SK-N-MC (cell line): ENCODE measurements at regions not wholly inside any gene's neighbourhood (a gene's known extent, or its start where the extent isn't known, plus 50 kb on each side); places are given as distances from the start of the nearest gene placed in this dataset.

Experiments used
- DNase-seq: peaks from one replicate; pipeline ENCODE4 v3.0.0-alpha.2; 2011; ENCODE audit warnings: low read depth, low spot score
- H3K27ac ChIP-seq: fragments of 200-600 bp; sonication (generic); 2 replicates; pipeline ENCODE4 v1.5.1; 2016; ENCODE audit warnings: mixed run types
- H3K36me3 ChIP-seq: fragments of 200-600 bp; sonication (generic); 2 replicates; pipeline ENCODE4 v1.6.1; 2017; ENCODE audit warnings: antibody characterized with exemption, low read length, mixed read lengths; ENCODE audit not compliant: insufficient read depth
- H3K4me3 ChIP-seq: fragments of 200-600 bp; sonication (generic); 2 replicates; pipeline ENCODE4 v1.5.1; 2016
- H3K9ac ChIP-seq: fragments of 200-600 bp; sonication (generic); 2 replicates; pipeline ENCODE4 v1.8.0; 2017; ENCODE audit warnings: mixed run types, mixed read lengths; ENCODE audit not compliant: insufficient read length
- H3K9me3 ChIP-seq: fragments of 200-600 bp; sonication (generic); 2 replicates; pipeline ENCODE4 v1.6.1; 2017; ENCODE audit warnings: low read depth, mild to moderate bottlenecking, antibody characterized with exemption, low read length, moderate library complexity, mixed read lengths
- EZH2 ChIP-seq: fragments of 200-600 bp; sonication (generic); IDR thresholded peaks from one replicate; pipeline ENCODE4 v1.6.1; 2017; ENCODE audit warnings: antibody characterized with exemption
- FOXP2 ChIP-seq: optimal IDR thresholded peaks from 2 replicates; pipeline ENCODE3; 2011; ENCODE audit warnings: mild to moderate bottlenecking, moderate library complexity; ENCODE audit not compliant: insufficient read depth; ENCODE audit errors: extremely low read length, control extremely low read depth
- POLR2AphosphoS5 ChIP-seq: IDR thresholded peaks from 2 replicates; pipeline ENCODE4 v1.6.1; 2012; ENCODE audit warnings: mild to moderate bottlenecking, low read depth, low read length, borderline replicate concordance

DNA sequence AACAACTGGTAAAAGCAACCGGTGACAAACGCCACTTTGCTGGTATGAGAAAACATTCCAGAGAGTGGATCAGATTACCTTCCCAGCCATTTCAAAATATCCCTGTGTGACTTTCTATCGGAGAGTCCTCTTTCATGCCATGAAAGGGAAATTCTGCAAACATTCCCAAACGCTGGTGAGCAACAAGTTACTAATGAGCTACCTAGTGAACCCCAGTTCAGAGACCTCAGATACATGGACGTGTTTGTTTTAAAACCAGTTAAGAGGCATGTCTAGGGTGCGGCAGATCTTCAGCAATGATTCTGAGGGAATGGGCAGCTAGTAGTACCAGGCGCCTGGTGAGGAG, 418.2 kb upstream of the NR2F2 start:
- Histone ChIP-seq H3K4me3 (no peak overlapping the region), H3K9ac (no peak overlapping the region), H3K36me3 (no peaks in the 10 kb centered on the region), H3K27ac (no peak overlapping the region), H3K9me3 (no peaks in the 10 kb centered on the region)
- TF ChIP-seq POLR2AphosphoS5 (no peak), FOXP2 (no peak), EZH2 (no peak)
- no peak for DNase-seq

- no peaks in the 10 kb centered on the region for H3K36me3 ChIP-seq
- TF ChIP-seq FOXP2 (no peak), POLR2AphosphoS5 (no peak), EZH2 (no peak)
- no peak overlapping the region for H3K27ac ChIP-seq
- H3K9ac ChIP-seq = no peak overlapping the region
- DNase-seq = no peak
- H3K9me3 ChIP-seq = no peaks in the 10 kb centered on the region
- no peak overlapping the region for H3K4me3 ChIP-seq
These were observed 417.8 kb upstream of the NR2F2 start for GRCh38 chr15:95912728-95913127.

DNA sequence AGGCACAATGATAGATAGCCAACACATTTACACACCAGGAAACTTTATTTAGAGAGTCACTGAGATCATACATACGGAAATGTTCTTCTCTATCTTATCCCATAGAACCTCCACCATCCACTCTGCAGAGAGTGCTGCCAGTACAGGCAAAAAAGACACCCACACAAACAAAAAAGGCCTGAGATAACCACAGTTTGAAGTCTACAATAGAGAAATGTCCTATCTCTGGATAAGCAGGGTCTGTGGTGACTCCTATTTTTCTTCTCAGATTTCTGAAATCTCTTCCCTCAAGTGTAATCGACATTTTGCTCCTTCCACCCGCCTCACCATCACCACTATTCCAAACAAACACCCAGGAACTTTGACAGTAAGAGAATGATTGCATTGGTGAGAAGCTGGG, 413.9 kb upstream of the NR2F2 start:
- no peak overlapping the region for H3K4me3 ChIP-seq
- H3K9ac ChIP-seq = no peak overlapping the region
- TF ChIP-seq FOXP2 (no peak), POLR2AphosphoS5 (no peak), EZH2 (no peak)
- H3K9me3 ChIP-seq = no peaks in the 10 kb centered on the region
- no peak overlapping the region for H3K27ac ChIP-seq
- H3K36me3 ChIP-seq = no peaks in the 10 kb centered on the region
- no peak for DNase-seq

DNA sequence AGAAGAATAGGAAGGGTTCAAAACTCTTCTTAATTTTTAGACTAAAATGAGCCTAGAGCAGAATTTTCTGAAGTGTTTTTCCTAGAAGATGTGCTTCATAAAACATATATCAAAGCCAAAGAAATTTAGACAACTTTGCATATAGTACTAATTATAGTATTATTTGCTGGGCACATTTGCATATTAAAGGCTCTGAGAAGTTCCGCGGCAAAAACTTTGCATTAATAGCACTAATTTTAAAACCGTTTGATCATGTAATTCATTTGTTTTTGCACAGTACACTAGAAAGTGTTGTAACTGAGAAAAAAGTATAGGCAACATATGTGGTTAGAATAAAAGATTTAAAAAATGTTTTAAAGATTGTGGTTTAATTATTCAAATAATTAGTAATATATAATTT, 412.0 kb upstream of the NR2F2 start:
- TF ChIP-seq FOXP2 (no peak), EZH2 (no peak), POLR2AphosphoS5 (no peak)
- no peaks in the 10 kb centered on the region for H3K9me3 ChIP-seq
- no peak overlapping the region for H3K27ac ChIP-seq
- no peak overlapping the region for H3K4me3 ChIP-seq
- DNase-seq = no peak
- H3K9ac ChIP-seq = no peak overlapping the region
- H3K36me3 ChIP-seq = no peaks in the 10 kb centered on the region

- TF ChIP-seq FOXP2 (no peak), POLR2AphosphoS5 (no peak), EZH2 (no peak)
- Histone ChIP-seq H3K4me3 (no peak overlapping the region), H3K27ac (no peak overlapping the region), H3K9me3 (no peaks in the 10 kb centered on the region), H3K9ac (no peak overlapping the region), H3K36me3 (no peaks in the 10 kb centered on the region)
- DNase-seq = no peak
These were observed 411.0 kb upstream of the NR2F2 start for GRCh38 chr15:95919460-95919859.

- Histone ChIP-seq H3K9ac (no peak overlapping the region), H3K4me3 (no peak overlapping the region), H3K9me3 (no peaks in the 10 kb centered on the region), H3K27ac (no peak overlapping the region), H3K36me3 (no peaks in the 10 kb centered on the region)
- no peak for DNase-seq
- TF ChIP-seq EZH2 (no peak), POLR2AphosphoS5 (no peak)
These were observed 409.1 kb upstream of the NR2F2 start for GRCh38 chr15:95921404-95921803.

DNA sequence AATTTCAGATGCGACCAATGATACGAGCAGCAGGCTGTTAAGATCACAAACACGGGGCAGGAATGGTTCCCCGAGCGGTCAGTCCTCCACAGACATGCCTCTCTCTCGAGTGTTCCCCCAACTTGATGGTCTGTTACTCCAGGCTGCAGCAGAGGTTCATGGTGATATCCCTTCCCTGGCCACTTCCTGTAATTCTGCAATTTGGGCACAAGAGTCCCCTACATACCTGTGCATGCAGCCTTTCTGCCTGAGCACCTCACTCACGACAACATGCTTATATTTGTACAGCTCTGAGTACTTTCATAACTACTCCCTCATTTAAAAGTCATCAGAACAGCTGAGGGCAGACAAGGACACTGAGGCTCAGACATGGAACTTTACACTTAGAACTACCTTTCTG, 408.1 kb upstream of the NR2F2 start:
- Histone ChIP-seq H3K27ac (no peak overlapping the region), H3K9me3 (no peaks in the 10 kb centered on the region), H3K36me3 (no peaks in the 10 kb centered on the region), H3K4me3 (no peak overlapping the region), H3K9ac (no peak overlapping the region)
- TF ChIP-seq FOXP2 (no peak), POLR2AphosphoS5 (no peak), EZH2 (no peak)
- no peak for DNase-seq

DNA sequence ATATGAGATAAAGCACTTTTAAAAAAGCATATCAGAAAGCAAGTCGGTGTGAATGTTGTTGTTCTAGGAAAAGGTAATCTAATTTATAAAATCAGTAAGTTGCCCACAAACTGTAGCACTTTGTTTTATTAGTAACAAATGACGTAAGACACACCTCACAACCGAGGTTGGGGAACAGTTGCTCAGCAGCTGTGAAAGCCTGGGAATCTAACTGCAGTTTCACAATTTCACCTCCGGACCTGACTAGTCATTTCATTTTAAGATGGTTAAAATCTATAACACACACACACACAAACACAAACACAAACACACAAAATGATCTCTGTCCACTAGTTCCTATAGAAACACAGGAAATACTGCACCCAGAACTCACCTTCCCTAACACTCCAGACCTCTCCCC, 406.7 kb upstream of the NR2F2 start:
- no peak overlapping the region for H3K4me3 ChIP-seq
- no peaks in the 10 kb centered on the region for H3K9me3 ChIP-seq
- DNase-seq = no peak
- no peak overlapping the region for H3K27ac ChIP-seq
- H3K36me3 ChIP-seq = no peaks in the 10 kb centered on the region
- TF ChIP-seq FOXP2 (no peak), POLR2AphosphoS5 (no peak), EZH2 (no peak)
- no peak overlapping the region for H3K9ac ChIP-seq

- Histone ChIP-seq H3K9me3 (no peaks in the 10 kb centered on the region), H3K4me3 (no peak overlapping the region), H3K27ac (no peak overlapping the region), H3K36me3 (no peaks in the 10 kb centered on the region), H3K9ac (no peak overlapping the region)
- no peak for DNase-seq
- TF ChIP-seq EZH2 (no peak), POLR2AphosphoS5 (no peak), FOXP2 (no peak)
These were observed 401.7 kb upstream of the NR2F2 start for GRCh38 chr15:95928822-95929221.
